ENCODE measurements at regions not wholly inside any gene's neighbourhood (a gene's known extent, or its start where the extent isn't known, plus 50 kb on each side); places are given as distances from the start of the nearest gene placed in this dataset.

DNA sequence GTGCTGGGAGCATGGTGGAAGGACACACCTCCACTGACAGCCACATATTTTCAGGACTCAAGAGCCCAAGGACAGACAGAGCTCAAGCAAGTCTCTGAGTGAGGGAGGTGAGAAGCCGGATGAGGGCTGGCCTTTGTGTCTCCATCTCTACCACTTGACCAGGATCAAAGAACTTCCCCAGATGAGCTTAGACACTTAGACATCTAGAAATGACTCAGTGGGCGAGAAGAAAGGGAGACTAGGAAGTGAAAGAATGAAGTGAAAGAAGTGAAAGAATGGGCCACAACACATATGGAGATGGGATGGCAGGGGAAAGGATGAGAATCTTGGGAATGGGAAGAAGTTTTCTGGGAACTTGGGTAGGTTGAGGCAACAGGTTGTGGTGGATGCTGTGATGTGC lies 274.9 kb upstream of the CCL2 start:
- TF ChIP-seq, protein P1, sequence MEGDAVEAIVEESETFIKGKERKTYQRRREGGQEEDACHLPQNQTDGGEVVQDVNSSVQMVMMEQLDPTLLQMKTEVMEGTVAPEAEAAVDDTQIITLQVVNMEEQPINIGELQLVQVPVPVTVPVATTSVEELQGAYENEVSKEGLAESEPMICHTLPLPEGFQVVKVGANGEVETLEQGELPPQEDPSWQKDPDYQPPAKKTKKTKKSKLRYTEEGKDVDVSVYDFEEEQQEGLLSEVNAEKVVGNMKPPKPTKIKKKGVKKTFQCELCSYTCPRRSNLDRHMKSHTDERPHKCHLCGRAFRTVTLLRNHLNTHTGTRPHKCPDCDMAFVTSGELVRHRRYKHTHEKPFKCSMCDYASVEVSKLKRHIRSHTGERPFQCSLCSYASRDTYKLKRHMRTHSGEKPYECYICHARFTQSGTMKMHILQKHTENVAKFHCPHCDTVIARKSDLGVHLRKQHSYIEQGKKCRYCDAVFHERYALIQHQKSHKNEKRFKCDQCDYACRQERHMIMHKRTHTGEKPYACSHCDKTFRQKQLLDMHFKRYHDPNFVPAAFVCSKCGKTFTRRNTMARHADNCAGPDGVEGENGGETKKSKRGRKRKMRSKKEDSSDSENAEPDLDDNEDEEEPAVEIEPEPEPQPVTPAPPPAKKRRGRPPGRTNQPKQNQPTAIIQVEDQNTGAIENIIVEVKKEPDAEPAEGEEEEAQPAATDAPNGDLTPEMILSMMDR (IDR thresholded peaks at IDR 0.05) = no peak
- no peak for TF ChIP-seq POLR2A (IDR thresholded peaks at IDR 0.05)

Measured in Peyer's patch (tissue), 4 donors.